ENCODE measurements at regions not wholly inside any gene's neighbourhood (a gene's known extent, or its start where the extent isn't known, plus 50 kb on each side); places are given as distances from the start of the nearest gene placed in this dataset.

DNA sequence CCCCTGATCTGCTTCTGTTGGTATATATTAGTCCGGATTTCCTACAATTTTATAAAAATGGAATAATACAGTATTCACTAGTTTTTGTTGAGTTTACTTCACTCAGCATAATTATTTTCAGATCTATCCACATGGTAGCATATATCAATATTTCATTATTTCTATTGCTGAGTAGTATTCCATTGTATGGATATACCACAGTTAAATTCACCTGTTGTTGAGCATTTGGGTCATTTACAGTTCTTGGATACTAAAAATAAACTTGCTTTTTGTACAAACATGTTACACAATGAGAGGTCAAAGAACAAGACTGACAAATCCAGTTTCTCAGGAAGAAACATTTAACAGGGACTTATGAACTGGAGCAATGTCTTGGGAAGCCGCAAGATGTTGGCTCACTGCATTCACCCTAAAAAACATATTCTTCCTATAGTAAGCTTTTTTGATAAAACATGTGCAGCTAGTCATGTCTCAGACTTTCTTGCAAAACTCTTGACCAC, 126.9 kb upstream of the HS3ST2 start:
- H3K36me3 ChIP-seq (ENCODE audit: low read depth), result no peaks in the 10 kb centered on the region
- no peaks in the 10 kb centered on the region for H3K4me1 ChIP-seq (ENCODE audit: insufficient read depth, poor library complexity, severe bottlenecking)
- no peaks in the 10 kb centered on the region for H3K27me3 ChIP-seq (ENCODE audit: insufficient read depth, poor library complexity, severe bottlenecking)
- ATAC-seq (ENCODE audit: low read depth) (no peak), DNase-seq (ENCODE audit: low spot score) (no peak)
- peaks cover 6% of the 10 kb centered on the region for H3K9me3 ChIP-seq (ENCODE audit: severe bottlenecking)
- H3K4me3 ChIP-seq (ENCODE audit: severe bottlenecking), result no peak overlapping the region
- H3K27ac ChIP-seq (ENCODE audit: poor library complexity, severe bottlenecking), result no peak overlapping the region
- TF ChIP-seq, protein P1, sequence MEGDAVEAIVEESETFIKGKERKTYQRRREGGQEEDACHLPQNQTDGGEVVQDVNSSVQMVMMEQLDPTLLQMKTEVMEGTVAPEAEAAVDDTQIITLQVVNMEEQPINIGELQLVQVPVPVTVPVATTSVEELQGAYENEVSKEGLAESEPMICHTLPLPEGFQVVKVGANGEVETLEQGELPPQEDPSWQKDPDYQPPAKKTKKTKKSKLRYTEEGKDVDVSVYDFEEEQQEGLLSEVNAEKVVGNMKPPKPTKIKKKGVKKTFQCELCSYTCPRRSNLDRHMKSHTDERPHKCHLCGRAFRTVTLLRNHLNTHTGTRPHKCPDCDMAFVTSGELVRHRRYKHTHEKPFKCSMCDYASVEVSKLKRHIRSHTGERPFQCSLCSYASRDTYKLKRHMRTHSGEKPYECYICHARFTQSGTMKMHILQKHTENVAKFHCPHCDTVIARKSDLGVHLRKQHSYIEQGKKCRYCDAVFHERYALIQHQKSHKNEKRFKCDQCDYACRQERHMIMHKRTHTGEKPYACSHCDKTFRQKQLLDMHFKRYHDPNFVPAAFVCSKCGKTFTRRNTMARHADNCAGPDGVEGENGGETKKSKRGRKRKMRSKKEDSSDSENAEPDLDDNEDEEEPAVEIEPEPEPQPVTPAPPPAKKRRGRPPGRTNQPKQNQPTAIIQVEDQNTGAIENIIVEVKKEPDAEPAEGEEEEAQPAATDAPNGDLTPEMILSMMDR (IDR thresholded peaks at IDR 0.05; ENCODE audit: poor library complexity, severe bottlenecking), result no peak

DNA sequence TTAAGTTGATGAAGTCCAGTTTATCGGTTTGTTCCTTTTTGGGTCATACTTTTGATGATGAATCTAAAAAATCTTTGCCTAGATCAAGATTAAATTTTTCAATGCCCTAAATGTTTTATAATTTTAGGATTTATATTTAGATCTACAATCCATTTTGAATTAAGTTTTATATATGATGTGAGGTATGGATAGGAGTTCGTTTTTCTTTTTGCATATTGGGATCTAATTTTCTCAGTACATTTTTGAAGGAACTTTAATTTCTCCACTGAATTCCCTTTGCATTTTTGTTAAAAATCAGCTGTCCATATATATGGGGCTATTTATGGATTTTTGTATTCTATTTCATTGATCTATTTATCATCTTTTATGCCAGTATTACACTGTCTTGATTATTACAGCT, 125.5 kb upstream of the HS3ST2 start:
- Histone ChIP-seq H3K27ac (ENCODE audit: poor library complexity, severe bottlenecking) (no peak overlapping the region), H3K4me3 (ENCODE audit: severe bottlenecking) (no peak overlapping the region), H3K4me1 (ENCODE audit: insufficient read depth, poor library complexity, severe bottlenecking) (no peaks in the 10 kb centered on the region), H3K36me3 (ENCODE audit: low read depth) (no peaks in the 10 kb centered on the region), H3K27me3 (ENCODE audit: insufficient read depth, poor library complexity, severe bottlenecking) (no peaks in the 10 kb centered on the region), H3K9me3 (ENCODE audit: severe bottlenecking) (peaks cover 6% of the 10 kb centered on the region)
- no peak for DNase-seq (ENCODE audit: low spot score)
- no peak for ATAC-seq (ENCODE audit: low read depth)
- TF ChIP-seq, protein P1 (IDR thresholded peaks at IDR 0.05; ENCODE audit: poor library complexity, severe bottlenecking), result no peak

DNA sequence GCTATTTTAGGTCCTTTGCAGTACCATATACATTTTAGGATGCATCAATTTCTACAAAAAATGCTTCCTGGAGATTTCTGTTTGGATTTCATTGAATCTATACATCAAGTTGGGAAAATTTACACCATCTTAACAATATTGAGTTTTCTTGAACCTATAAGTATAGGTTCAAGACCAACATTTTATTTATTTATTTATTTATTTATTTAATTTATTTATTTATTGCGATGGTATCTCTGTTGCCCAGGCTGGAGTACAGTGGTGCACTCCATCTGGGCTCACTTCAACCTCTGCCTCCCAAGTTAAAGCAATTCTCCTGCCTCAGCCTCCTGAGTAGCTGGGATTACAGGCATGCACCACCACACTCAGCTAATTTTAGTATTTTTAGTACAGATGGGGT, 125.0 kb upstream of the HS3ST2 start:
- H3K27me3 ChIP-seq (ENCODE audit: insufficient read depth, poor library complexity, severe bottlenecking), result no peaks in the 10 kb centered on the region
- H3K4me3 ChIP-seq (ENCODE audit: severe bottlenecking), result no peak overlapping the region
- H3K36me3 ChIP-seq (ENCODE audit: low read depth), result no peaks in the 10 kb centered on the region
- no peaks in the 10 kb centered on the region for H3K4me1 ChIP-seq (ENCODE audit: insufficient read depth, poor library complexity, severe bottlenecking)
- DNase-seq (ENCODE audit: low spot score) (no peak), ATAC-seq (ENCODE audit: low read depth) (no peak)
- H3K27ac ChIP-seq (ENCODE audit: poor library complexity, severe bottlenecking), result no peak overlapping the region
- TF ChIP-seq, protein P1 (IDR thresholded peaks at IDR 0.05; ENCODE audit: poor library complexity, severe bottlenecking), result no peak
- peaks cover 6% of the 10 kb centered on the region for H3K9me3 ChIP-seq (ENCODE audit: severe bottlenecking)

DNA sequence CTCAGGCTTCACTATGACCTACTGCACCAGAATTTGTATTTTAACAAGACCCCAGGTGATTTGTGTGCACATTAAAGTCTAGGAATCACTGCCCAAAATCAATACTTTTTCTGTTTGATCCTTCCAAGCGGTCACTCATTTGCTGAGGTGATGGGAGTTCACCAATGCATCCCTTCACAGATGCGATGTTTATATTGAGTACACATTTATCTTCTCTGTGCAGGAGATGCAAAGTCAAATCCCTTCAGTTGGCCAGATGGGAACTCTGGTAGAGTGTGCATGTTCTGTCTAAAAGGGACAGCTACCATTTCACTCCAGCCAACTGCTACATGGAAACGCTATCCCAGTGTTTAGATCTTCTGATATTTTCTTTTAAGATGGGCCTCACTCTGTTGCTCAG, 122.6 kb upstream of the HS3ST2 start:
- DNase-seq (ENCODE audit: low spot score) (no peak), ATAC-seq (ENCODE audit: low read depth) (no peak)
- Histone ChIP-seq H3K9me3 (ENCODE audit: severe bottlenecking) (peaks cover 6% of the 10 kb centered on the region), H3K36me3 (ENCODE audit: low read depth) (no peaks in the 10 kb centered on the region), H3K27me3 (ENCODE audit: insufficient read depth, poor library complexity, severe bottlenecking) (no peaks in the 10 kb centered on the region), H3K4me1 (ENCODE audit: insufficient read depth, poor library complexity, severe bottlenecking) (no peaks in the 10 kb centered on the region), H3K4me3 (ENCODE audit: severe bottlenecking) (no peak overlapping the region), H3K27ac (ENCODE audit: poor library complexity, severe bottlenecking) (no peak overlapping the region)
- TF ChIP-seq, protein P1 (IDR thresholded peaks at IDR 0.05; ENCODE audit: poor library complexity, severe bottlenecking), result no peak

DNA sequence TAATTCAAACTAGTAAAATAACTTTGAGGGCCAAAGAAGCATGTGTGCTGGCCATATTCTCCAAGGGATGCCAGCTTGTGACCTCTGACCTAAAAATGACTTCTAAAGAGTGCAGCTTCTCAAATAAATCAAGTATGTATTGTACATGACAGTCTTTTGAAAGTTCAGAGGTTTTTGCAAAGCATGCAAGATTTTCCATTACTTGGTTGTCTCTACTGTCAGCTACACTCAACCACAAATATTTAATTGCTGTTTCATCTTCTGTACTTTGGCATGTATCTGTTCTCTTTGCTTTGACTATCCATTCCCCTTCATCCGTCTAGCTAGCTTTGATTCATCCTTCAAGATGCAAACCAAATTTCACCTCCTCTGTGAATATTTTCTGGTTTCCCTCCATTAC, 121.9 kb upstream of the HS3ST2 start:
- Histone ChIP-seq H3K4me1 (ENCODE audit: insufficient read depth, poor library complexity, severe bottlenecking) (no peaks in the 10 kb centered on the region), H3K27ac (ENCODE audit: poor library complexity, severe bottlenecking) (no peak overlapping the region), H3K27me3 (ENCODE audit: insufficient read depth, poor library complexity, severe bottlenecking) (no peaks in the 10 kb centered on the region), H3K9me3 (ENCODE audit: severe bottlenecking) (no peaks in the 10 kb centered on the region), H3K36me3 (ENCODE audit: low read depth) (no peaks in the 10 kb centered on the region), H3K4me3 (ENCODE audit: severe bottlenecking) (no peak overlapping the region)
- no peak for DNase-seq (ENCODE audit: low spot score)
- ATAC-seq (ENCODE audit: low read depth), result no peak
- TF ChIP-seq, protein P1 (IDR thresholded peaks at IDR 0.05; ENCODE audit: poor library complexity, severe bottlenecking), result no peak

All from RWPE2 (cell line).